Activated CD8-positive, alpha-beta T cell treated with anti-CD3 and anti-CD28 coated beads for 36 hours (primary cell): ENCODE measurements at regions not wholly inside any gene's neighbourhood (a gene's known extent, or its start where the extent isn't known, plus 50 kb on each side); places are given as distances from the start of the nearest gene placed in this dataset.

Experiments
- ATAC-seq: fragments of 200-7000 bp; cut with Tn5 transposase; one replicate; pipeline ENCODE4 v1.10.0; 2021; ENCODE audit warnings: mild to moderate bottlenecking, moderate library complexity
- CTCF ChIA-PET: fragments of 350-600 bp; sonication (Branson Sonifier 250); formaldehyde crosslinking; loops from one replicate; lab custom pipeline; 2021; ENCODE audit warnings: antibody characterized with exemption; lab: Charles Lee
- POLR2A ChIA-PET: fragments of 350-600 bp; sonication (Branson Sonifier 250); formaldehyde crosslinking; loops from one replicate; lab custom pipeline; 2021; ENCODE audit warnings: antibody characterized with exemption; lab: Charles Lee
- DNase-seq: peaks from one replicate; pipeline ENCODE4 v3.0.0-alpha.2; 2020
- H3K27ac Mint-ChIP-seq: one replicate; pipeline ENCODE4 v1.8.0; 2021; ENCODE audit warnings: mild to moderate bottlenecking, mixed read lengths
- H3K27me3 Mint-ChIP-seq: one replicate; pipeline ENCODE4 v1.8.0; 2021; ENCODE audit warnings: mixed read lengths
- H3K36me3 Mint-ChIP-seq: one replicate; pipeline ENCODE4 v1.8.0; 2021; ENCODE audit warnings: low read depth, mixed read lengths
- H3K4me1 Mint-ChIP-seq: one replicate; pipeline ENCODE4 v1.8.0; 2021; ENCODE audit warnings: low read depth, mixed read lengths
- H3K4me3 Mint-ChIP-seq: one replicate; pipeline ENCODE4 v1.8.0; 2021; ENCODE audit warnings: mild to moderate bottlenecking, moderate library complexity, mixed read lengths
- H3K9me3 Mint-ChIP-seq: one replicate; pipeline ENCODE4 v1.8.0; 2021; ENCODE audit warnings: mixed read lengths
- CTCF ChIP-seq: fragments of 200-600 bp; IDR thresholded peaks from one replicate; pipeline ENCODE4 v1.8.0; 2022; ENCODE audit warnings: antibody characterized with exemption, mild to moderate bottlenecking
- intact Hi-C: fragments of 100-400 bp; cut with micrococcal nuclease; formaldehyde crosslinking; loops from one replicate; pipeline ENCODE4 v1.10.0; 2022

- Mint-ChIP-seq H3K27me3 (peaks cover 2% of the 10 kb centered on the region), H3K9me3 (no peaks in the 10 kb centered on the region), H3K36me3 (no peaks in the 10 kb centered on the region), H3K27ac (no peak overlapping the region), H3K4me3 (no peak overlapping the region), H3K4me1 (peaks cover 15% of the 10 kb centered on the region)
- no peak for TF ChIP-seq CTCF
- ATAC-seq (no peak), DNase-seq (no peak)
- ChIA-PET POLR2A (no interaction called here), CTCF (no interaction called here)
- intact Hi-C loops: no loop called here
Observed at GRCh38 chr12:111073370-111073769, 153.0 kb upstream of the MYL2 start.

GRCh38 chr12:111072299-111072698 lies 151.9 kb upstream of the MYL2 start:
- no peaks in the 10 kb centered on the region for H3K36me3 Mint-ChIP-seq
- TF ChIP-seq CTCF: no peak
- peaks cover 24% of the 10 kb centered on the region for H3K4me1 Mint-ChIP-seq
- intact Hi-C loops: no loop called here
- ChIA-PET POLR2A (no interaction called here), CTCF (no interaction called here)
- H3K27me3 Mint-ChIP-seq: peaks cover 2% of the 10 kb centered on the region
- no peak for DNase-seq
- H3K9me3 Mint-ChIP-seq: no peaks in the 10 kb centered on the region
- no peak for ATAC-seq
- no peak overlapping the region for H3K27ac Mint-ChIP-seq
- no peak overlapping the region for H3K4me3 Mint-ChIP-seq

GRCh38 chr12:111069886-111070285 lies 149.5 kb upstream of the MYL2 start:
- ATAC-seq: no peak

GRCh38 chr12:111068290-111068689 lies 147.9 kb upstream of the MYL2 start:
- CTCF ChIA-PET: no interaction called here
- DNase-seq: peak; percentile 45

More at GRCh38 chr12:111069886-111070285, 149.5 kb upstream of the MYL2 start:
- H3K27me3 Mint-ChIP-seq: no peaks in the 10 kb centered on the region
- H3K27ac Mint-ChIP-seq: no peak overlapping the region
- POLR2A ChIA-PET: interaction anchor here (0.6 kb wide), 1 partner anchor 16 kb away, joined by 3 read pairs; no protein-coding TSS in a partner anchor
- intact Hi-C loops: no loop called here
- no peak overlapping the region for H3K4me3 Mint-ChIP-seq
- H3K4me1 Mint-ChIP-seq: peaks cover 21% of the 10 kb centered on the region
- no peak for DNase-seq
- CTCF ChIA-PET: no interaction called here
- no peaks in the 10 kb centered on the region for H3K36me3 Mint-ChIP-seq
- no peaks in the 10 kb centered on the region for H3K9me3 Mint-ChIP-seq
- no peak for TF ChIP-seq CTCF

GRCh38 chr12:111067498-111067897 lies 147.1 kb upstream of the MYL2 start:
- CTCF ChIA-PET: interaction anchor here (1.0 kb wide), 1 partner anchor 462 kb away, joined by 3 read pairs; no protein-coding TSS in a partner anchor
- Mint-ChIP-seq H3K27me3 (no peaks in the 10 kb centered on the region), H3K9me3 (no peaks in the 10 kb centered on the region), H3K36me3 (no peaks in the 10 kb centered on the region), H3K27ac (no peak overlapping the region), H3K4me1 (peaks cover 11% of the 10 kb centered on the region), H3K4me3 (no peak overlapping the region)
- DNase-seq: no peak
- ATAC-seq: no peak
- TF ChIP-seq CTCF: no peak
- POLR2A ChIA-PET: interaction anchor here (0.6 to 1.3 kb wide), 2 partner anchors 8 to 786 kb away, joined by 3 to 4 read pairs; no protein-coding TSS in a partner anchor
- intact Hi-C loops: no loop called here

More at GRCh38 chr12:111068290-111068689, 147.9 kb upstream of the MYL2 start:
- Mint-ChIP-seq H3K27me3 (no peaks in the 10 kb centered on the region), H3K27ac (no peak overlapping the region), H3K4me1 (peaks cover 12% of the 10 kb centered on the region), H3K36me3 (no peaks in the 10 kb centered on the region), H3K9me3 (no peaks in the 10 kb centered on the region), H3K4me3 (peak overlapping the region; percentile 20)
- intact Hi-C loops: no loop called here
- no peak for TF ChIP-seq CTCF
- POLR2A ChIA-PET: no interaction called here
- ATAC-seq: peak; percentile 49
